K562 (cell line): ENCODE measurements at regions not wholly inside any gene's neighbourhood (a gene's known extent, or its start where the extent isn't known, plus 50 kb on each side); places are given as distances from the start of the nearest gene placed in this dataset.

Experiments used
- BRCA1 ChIP-seq, 2 experiments: fragments of 450-650 bp in 1 of 2; sonication (generic) in 1 of 2; formaldehyde crosslinking in 1 of 2; IDR thresholded peaks; 2 replicates each; pipeline versions ENCODE4 v1.5.0 to v1.6.1; 2017 to 2020; ENCODE audit warnings: mild to moderate bottlenecking in 1 of 2, missing genetic modification reagents in 1 of 2
- EGR1 ChIP-seq: fragments of 450-650 bp; conservative IDR thresholded peaks from 2 replicates; pipeline ENCODE4 v1.6.1; 2017; ENCODE audit warnings: mild to moderate bottlenecking
- FOXA1 ChIP-seq: fragments of 450-650 bp; IDR thresholded peaks from 2 replicates; pipeline ENCODE4 v1.6.1; 2016; ENCODE audit warnings: mild to moderate bottlenecking, borderline replicate concordance
- GABPA ChIP-seq: fragments of 200-800 bp; sonication (Bioruptor generic); conservative IDR thresholded peaks from 2 replicates; pipeline ENCODE4 v1.6.1; 2016; ENCODE audit warnings: low read depth, missing genetic modification characterization, missing compliant biosample characterization
- KLF10 ChIP-seq: fragments of 250-450 bp; sonication (Bioruptor Pico); IDR thresholded peaks from 2 replicates; pipeline ENCODE4 v1.6.1; 2021; ENCODE audit warnings: matching md5 sums
- NR2F6 ChIP-seq: fragments of 450-650 bp; formaldehyde crosslinking; IDR thresholded peaks from 2 replicates; pipeline ENCODE4 v1.4.0; 2020; ENCODE audit warnings: mild to moderate bottlenecking
- ZKSCAN1 ChIP-seq: fragments of 150-350 bp; IDR thresholded peaks from 2 replicates; pipeline ENCODE4 v1.6.1; 2016; ENCODE audit warnings: low read depth, low read length
- ZNF224 ChIP-seq: sonication (generic); formaldehyde crosslinking; IDR thresholded peaks from 2 replicates; pipeline ENCODE4 v1.8.0; 2022; ENCODE audit warnings: mild to moderate bottlenecking, missing genetic modification reagents
- ZNF274 ChIP-seq: IDR thresholded peaks from 2 replicates; pipeline ENCODE4 v1.6.1; 2011; ENCODE audit warnings: low read depth, mild to moderate bottlenecking, low read length, moderate library complexity, borderline replicate concordance
- ZNF699 ChIP-seq: fragments of 250-450 bp; sonication (Bioruptor Pico); IDR thresholded peaks from 2 replicates; pipeline ENCODE4 v1.8.0; 2021; ENCODE audit warnings: mild to moderate bottlenecking, moderate library complexity; ENCODE audit not compliant: insufficient replicate concordance
- TF ChIP-seq, protein P1 (sequence below), 3 experiments: IDR thresholded peaks in 2 of 3; conservative IDR thresholded peaks in 1 of 3; 2 replicates each; pipeline ENCODE4 v1.5.1; 2011 to 2012; ENCODE audit warnings: low read length in 3 of 3, mild to moderate bottlenecking in 3 of 3, control low read depth in 2 of 3, improper control_type of control experiment in 1 of 3, inconsistent platforms in 1 of 3, low read depth in 1 of 3, mixed read lengths in 1 of 3, moderate library complexity in 1 of 3; ENCODE audit not compliant: insufficient read depth in 2 of 3
- TF ChIP-seq, protein P2 (sequence below): fragments of 450-650 bp; formaldehyde crosslinking; IDR thresholded peaks from 2 replicates; pipeline ENCODE4 v1.4.0; 2022; ENCODE audit warnings: missing genetic modification characterization
- TF ChIP-seq, protein P3 (sequence below): fragments of 450-650 bp; IDR thresholded peaks from 2 replicates; pipeline ENCODE4 v1.6.1; 2016

DNA sequence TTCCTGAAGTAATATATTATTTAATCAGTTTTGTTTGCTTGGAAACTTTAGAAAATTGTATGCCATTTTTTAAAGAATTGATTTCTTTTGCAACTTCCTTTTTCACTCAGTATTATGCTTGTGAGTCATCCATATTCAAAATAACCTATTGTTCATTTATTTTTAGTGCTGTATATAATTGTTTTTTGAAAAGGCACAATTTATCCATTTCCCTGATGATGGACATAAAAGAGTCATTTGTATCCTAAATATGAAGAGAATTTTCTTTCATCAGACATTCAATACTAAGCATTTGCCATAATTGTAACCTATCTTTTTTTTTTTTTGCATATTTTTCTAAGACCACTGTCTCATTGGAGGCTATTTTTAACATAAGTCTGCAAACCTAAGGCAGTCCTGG is 134.1 kb upstream of the SERPINE2 start:
- TF ChIP-seq, protein P1, sequence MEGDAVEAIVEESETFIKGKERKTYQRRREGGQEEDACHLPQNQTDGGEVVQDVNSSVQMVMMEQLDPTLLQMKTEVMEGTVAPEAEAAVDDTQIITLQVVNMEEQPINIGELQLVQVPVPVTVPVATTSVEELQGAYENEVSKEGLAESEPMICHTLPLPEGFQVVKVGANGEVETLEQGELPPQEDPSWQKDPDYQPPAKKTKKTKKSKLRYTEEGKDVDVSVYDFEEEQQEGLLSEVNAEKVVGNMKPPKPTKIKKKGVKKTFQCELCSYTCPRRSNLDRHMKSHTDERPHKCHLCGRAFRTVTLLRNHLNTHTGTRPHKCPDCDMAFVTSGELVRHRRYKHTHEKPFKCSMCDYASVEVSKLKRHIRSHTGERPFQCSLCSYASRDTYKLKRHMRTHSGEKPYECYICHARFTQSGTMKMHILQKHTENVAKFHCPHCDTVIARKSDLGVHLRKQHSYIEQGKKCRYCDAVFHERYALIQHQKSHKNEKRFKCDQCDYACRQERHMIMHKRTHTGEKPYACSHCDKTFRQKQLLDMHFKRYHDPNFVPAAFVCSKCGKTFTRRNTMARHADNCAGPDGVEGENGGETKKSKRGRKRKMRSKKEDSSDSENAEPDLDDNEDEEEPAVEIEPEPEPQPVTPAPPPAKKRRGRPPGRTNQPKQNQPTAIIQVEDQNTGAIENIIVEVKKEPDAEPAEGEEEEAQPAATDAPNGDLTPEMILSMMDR (IDR thresholded peaks at IDR 0.05 in 2 of 3, conservative IDR thresholded peaks at IDR 0.05 in 1 of 3; ENCODE audit: insufficient read depth in 2 of 3, low read depth in 1 of 3, low read length in 3 of 3): no peak
- TF ChIP-seq ZNF224 (CRISPR knock-in tag) (no peak), EGR1 (no peak), FOXA1 (no peak), GABPA (no peak), ZKSCAN1 (no peak), ZNF274 (no peak), KLF10 (no peak), BRCA1 (IDR thresholded peaks at IDR 0.05) (no peak), BRCA1 (CRISPR knock-in tag; IDR thresholded peaks at IDR 0.05) (no peak), ZNF699 (no peak), NR2F6 (no peak)
- TF ChIP-seq, protein P2, sequence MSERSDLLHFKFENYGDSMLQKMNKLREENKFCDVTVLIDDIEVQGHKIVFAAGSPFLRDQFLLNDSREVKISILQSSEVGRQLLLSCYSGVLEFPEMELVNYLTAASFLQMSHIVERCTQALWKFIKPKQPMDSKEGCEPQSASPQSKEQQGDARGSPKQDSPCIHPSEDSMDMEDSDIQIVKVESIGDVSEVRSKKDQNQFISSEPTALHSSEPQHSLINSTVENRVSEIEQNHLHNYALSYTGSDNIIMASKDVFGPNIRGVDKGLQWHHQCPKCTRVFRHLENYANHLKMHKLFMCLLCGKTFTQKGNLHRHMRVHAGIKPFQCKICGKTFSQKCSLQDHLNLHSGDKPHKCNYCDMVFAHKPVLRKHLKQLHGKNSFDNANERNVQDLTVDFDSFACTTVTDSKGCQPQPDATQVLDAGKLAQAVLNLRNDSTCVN: no peak
- TF ChIP-seq, protein P3, sequence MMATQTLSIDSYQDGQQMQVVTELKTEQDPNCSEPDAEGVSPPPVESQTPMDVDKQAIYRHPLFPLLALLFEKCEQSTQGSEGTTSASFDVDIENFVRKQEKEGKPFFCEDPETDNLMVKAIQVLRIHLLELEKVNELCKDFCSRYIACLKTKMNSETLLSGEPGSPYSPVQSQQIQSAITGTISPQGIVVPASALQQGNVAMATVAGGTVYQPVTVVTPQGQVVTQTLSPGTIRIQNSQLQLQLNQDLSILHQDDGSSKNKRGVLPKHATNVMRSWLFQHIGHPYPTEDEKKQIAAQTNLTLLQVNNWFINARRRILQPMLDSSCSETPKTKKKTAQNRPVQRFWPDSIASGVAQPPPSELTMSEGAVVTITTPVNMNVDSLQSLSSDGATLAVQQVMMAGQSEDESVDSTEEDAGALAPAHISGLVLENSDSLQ: no peak
